ENCODE measurements at regions not wholly inside any gene's neighbourhood (a gene's known extent, or its start where the extent isn't known, plus 50 kb on each side); places are given as distances from the start of the nearest gene placed in this dataset.

DNA sequence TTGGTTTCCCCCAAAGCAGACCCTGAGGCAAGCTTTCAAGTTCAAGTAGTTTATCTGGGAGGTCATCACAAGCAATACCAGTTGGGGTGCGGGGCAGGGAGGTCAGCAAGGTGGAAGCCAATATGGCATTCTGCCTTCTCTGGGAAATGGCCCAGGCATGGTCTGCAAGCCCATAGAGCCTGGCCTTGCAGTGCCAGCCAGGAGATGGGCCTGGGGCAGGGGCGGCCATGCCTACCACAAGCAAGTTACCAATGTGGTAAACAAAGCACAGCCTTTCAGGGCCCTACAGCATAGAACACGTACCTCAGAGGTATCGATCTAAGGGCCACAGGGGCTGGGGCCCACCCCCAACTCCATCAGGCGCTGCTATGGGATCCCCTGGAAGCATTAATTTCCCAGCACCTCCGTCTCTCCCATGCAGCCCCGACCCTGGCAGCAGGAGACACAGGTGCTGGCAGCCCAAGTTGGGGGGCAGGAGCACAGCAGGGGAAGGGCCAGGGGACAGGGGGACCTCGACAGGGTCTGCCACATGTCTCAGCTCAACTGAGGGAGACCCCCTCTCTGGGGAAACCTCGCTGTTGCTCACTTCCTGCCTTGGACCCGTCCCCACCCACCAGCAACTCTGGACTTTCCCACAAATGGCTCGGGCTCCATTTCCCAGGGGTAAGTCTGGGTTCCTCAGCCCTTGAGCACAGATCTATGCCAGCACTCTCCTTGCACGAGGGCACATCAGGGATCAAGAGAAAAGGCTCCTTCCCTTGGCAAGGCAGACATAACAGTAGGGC, 369.0 kb downstream of the PREX1 start:
- Histone ChIP-seq H4K20me1 (ENCODE audit: insufficient read depth, low read length) (no peaks in the 10 kb centered on the region), H3K4me3 (replicated peaks in 1 of 3; ENCODE audit: insufficient read depth in 1 of 3, low read depth in 2 of 3, low read length in 3 of 3) (no peak overlapping the region), H3K79me2 (ENCODE audit: insufficient read depth, low read length) (no peaks in the 10 kb centered on the region), H3K36me3 (replicated peaks in 1 of 2; ENCODE audit: control insufficient read depth in 1 of 2, insufficient read depth in 2 of 2, low read length in 2 of 2) (no peaks in the 10 kb centered on the region), H3K27ac (ENCODE audit: extremely low read length, insufficient read depth, low read length) (no peak overlapping the region), H3K4me2 (ENCODE audit: low read depth, low read length) (no peak overlapping the region), H3K9me3 (ENCODE audit: low read length) (no peaks in the 10 kb centered on the region), H3K27me3 (ENCODE audit: control insufficient read depth in 1 of 2, insufficient read depth in 2 of 2, low read length in 2 of 2) (peaks cover 11 to 76% of the 10 kb centered on the region in 2 experiments; a peak in 3 of 5 replicates), H2AFZ (ENCODE audit: low read length) (no peak overlapping the region), H3K4me1 (ENCODE audit: insufficient read depth, low read length) (no peaks in the 10 kb centered on the region), H3K9ac (ENCODE audit: insufficient read depth, low read depth, low read length) (no peak overlapping the region)
- DNase-seq (ENCODE audit: low spot score) (no peak), FAIRE-seq (no peak), ATAC-seq (no peak)
- POLR2A ChIA-PET: no interaction called here
- CTCF ChIA-PET (ENCODE audit: low intra/inter-chr PET ratio, low total read pairs): no interaction called here
- no TSS peak for BruUV-seq (replicated peaks)
- in situ Hi-C loops (cut with HindIII; ENCODE audit: extremely low pct_ligation_motif_present, low pct_unique_long_range_greater_than_20kb) (no loop called here), intact Hi-C loops (cut with micrococcal nuclease; ENCODE audit: unreplicated experiment) (no loop called here)
- WGBS (ENCODE audit: low lambda C conversion rate): 24% methylated on average over 10 of the region's 12 CpGs
- no peak for TF ChIP-seq ZNF616 (CRISPR knock-in tag; IDR thresholded peaks at IDR 0.05; ENCODE audit: low read depth)
- TF ChIP-seq ZNF619 (CRISPR knock-in tag; IDR thresholded peaks at IDR 0.05): 0 out of 2 replicates have a peak, but pooled peaks have one; percentile 43
- TF ChIP-seq RBM22 (optimal IDR thresholded peaks at IDR 0.05; ENCODE audit: low read length): no peak
- no peak for TF ChIP-seq ATF7 (IDR thresholded peaks at IDR 0.05)
- no peak for TF ChIP-seq ATF7 (CRISPR knock-in tag; IDR thresholded peaks at IDR 0.05)
- TF ChIP-seq KDM3A (CRISPR knock-in tag; IDR thresholded peaks at IDR 0.05; ENCODE audit: low read depth): no peak
- no peak for TF ChIP-seq ZNF253 (CRISPR knock-in tag; IDR thresholded peaks at IDR 0.05; ENCODE audit: borderline replicate concordance)

DNA sequence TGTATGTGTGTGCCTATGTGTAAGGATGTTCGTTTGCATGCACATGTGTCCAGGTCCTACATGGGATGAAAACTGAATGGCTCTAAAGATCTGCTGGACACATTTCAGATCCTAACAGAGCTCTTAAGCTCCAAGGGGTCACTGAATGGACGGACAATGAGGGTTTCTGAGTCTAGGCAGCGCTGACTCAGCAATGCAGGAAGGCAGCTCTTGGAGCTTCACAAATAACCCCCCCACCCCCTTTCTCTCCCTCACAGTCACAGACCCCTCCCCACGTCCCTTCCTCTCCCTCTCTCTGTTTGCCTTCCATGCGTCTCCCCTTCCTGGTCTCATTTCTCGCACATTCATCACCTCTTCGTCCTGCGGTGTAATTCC, 369.8 kb downstream of the PREX1 start:
- Histone ChIP-seq H3K4me1 (ENCODE audit: insufficient read depth, low read length) (no peaks in the 10 kb centered on the region), H3K4me3 (replicated peaks in 1 of 3; ENCODE audit: insufficient read depth in 1 of 3, low read depth in 2 of 3, low read length in 3 of 3) (no peak overlapping the region), H2AFZ (ENCODE audit: low read length) (no peak overlapping the region), H3K27ac (ENCODE audit: extremely low read length, insufficient read depth, low read length) (no peak overlapping the region), H4K20me1 (ENCODE audit: insufficient read depth, low read length) (no peaks in the 10 kb centered on the region), H3K79me2 (ENCODE audit: insufficient read depth, low read length) (no peaks in the 10 kb centered on the region), H3K27me3 (ENCODE audit: control insufficient read depth in 1 of 2, insufficient read depth in 2 of 2, low read length in 2 of 2) (peaks cover 9 to 76% of the 10 kb centered on the region in 2 experiments; a peak in 4 of 5 replicates), H3K9ac (ENCODE audit: insufficient read depth, low read depth, low read length) (no peak overlapping the region), H3K4me2 (ENCODE audit: low read depth, low read length) (no peak overlapping the region), H3K36me3 (replicated peaks in 1 of 2; ENCODE audit: control insufficient read depth in 1 of 2, insufficient read depth in 2 of 2, low read length in 2 of 2) (no peaks in the 10 kb centered on the region), H3K9me3 (ENCODE audit: low read length) (no peaks in the 10 kb centered on the region)
- DNase-seq (ENCODE audit: low spot score) (no peak), ATAC-seq (no peak), FAIRE-seq (no peak)
- BruUV-seq (replicated peaks): no TSS peak
- intact Hi-C loops (cut with micrococcal nuclease; ENCODE audit: unreplicated experiment): no loop called here
- in situ Hi-C loops (cut with HindIII; ENCODE audit: extremely low pct_ligation_motif_present, low pct_unique_long_range_greater_than_20kb): no loop called here
- 61% methylated on average over 8 of the region's 8 CpGs for WGBS (ENCODE audit: low lambda C conversion rate)
- POLR2A ChIA-PET: no interaction called here
- CTCF ChIA-PET (ENCODE audit: low intra/inter-chr PET ratio, low total read pairs): no interaction called here
- TF ChIP-seq MAFF (IDR thresholded peaks at IDR 0.05; ENCODE audit: low read depth, low read length) (peak; percentile 79), MAFK (conservative IDR thresholded peaks at IDR 0.05 in 1 of 2, IDR thresholded peaks at IDR 0.05 in 1 of 2; ENCODE audit: low read length in 2 of 2) (peak; percentile 85 to 93), FOXP1 (IDR thresholded peaks at IDR 0.05) (no peak), FOXP1 (CRISPR knock-in tag; IDR thresholded peaks at IDR 0.05) (no peak)
- TF ChIP-seq, protein P1, sequence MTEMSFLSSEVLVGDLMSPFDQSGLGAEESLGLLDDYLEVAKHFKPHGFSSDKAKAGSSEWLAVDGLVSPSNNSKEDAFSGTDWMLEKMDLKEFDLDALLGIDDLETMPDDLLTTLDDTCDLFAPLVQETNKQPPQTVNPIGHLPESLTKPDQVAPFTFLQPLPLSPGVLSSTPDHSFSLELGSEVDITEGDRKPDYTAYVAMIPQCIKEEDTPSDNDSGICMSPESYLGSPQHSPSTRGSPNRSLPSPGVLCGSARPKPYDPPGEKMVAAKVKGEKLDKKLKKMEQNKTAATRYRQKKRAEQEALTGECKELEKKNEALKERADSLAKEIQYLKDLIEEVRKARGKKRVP (CRISPR knock-in tag; IDR thresholded peaks at IDR 0.05): no peak
- TF ChIP-seq, protein P2, sequence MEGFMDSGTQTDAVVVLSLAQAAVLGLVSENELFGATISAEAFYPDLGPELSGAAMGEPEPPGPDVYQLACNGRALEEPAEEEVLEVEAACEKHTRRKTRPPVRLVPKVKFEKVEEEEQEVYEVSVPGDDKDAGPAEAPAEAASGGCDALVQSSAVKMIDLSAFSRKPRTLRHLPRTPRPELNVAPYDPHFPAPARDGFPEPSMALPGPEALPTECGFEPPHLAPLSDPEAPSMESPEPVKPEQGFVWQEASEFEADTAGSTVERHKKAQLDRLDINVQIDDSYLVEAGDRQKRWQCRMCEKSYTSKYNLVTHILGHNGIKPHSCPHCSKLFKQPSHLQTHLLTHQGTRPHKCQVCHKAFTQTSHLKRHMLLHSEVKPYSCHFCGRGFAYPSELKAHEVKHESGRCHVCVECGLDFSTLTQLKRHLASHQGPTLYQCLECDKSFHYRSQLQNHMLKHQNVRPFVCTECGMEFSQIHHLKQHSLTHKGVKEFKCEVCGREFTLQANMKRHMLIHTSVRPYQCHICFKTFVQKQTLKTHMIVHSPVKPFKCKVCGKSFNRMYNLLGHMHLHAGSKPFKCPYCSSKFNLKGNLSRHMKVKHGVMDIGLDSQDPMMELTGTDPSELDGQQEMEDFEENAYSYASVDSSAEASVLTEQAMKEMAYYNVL (CRISPR knock-in tag; IDR thresholded peaks at IDR 0.05; ENCODE audit: borderline replicate concordance): no peak
